ENCODE measurements at regions not wholly inside any gene's neighbourhood (a gene's known extent, or its start where the extent isn't known, plus 50 kb on each side); places are given as distances from the start of the nearest gene placed in this dataset.
"Not testable (repeated sequence)": the region's sequence is repeated elsewhere in the genome, so short reads cannot be mapped to it uniquely, and the experiment has no call there.

GRCh38 chr12:46965880-46966279, 113.5 kb upstream of the PCED1B start:
- WGBS, 2 donors = 59 to 63% methylated on average over 4 of the region's 4 CpGs
- no peaks in the 10 kb centered on the region for H3K9me3 ChIP-seq
- no peaks in the 10 kb centered on the region for H3K36me3 ChIP-seq
- DNase-seq = peak in 1 of 2 donors; percentile 36
- H3K4me3 ChIP-seq (replicated peaks in 1 of 3) = no peak overlapping the region
- H3K4me1 ChIP-seq = peaks cover 0 to 5% of the 10 kb centered on the region in 2 donors
- no peaks in the 10 kb centered on the region for H3K27me3 ChIP-seq
- intact Hi-C loops (cut with DNase I) = no loop called here
- H3K27ac ChIP-seq = no peak overlapping the region
- TF ChIP-seq CTCF (IDR thresholded peaks at IDR 0.05) = no peak
- TF ChIP-seq POLR2A (IDR thresholded peaks at IDR 0.05) = no peak

DNA sequence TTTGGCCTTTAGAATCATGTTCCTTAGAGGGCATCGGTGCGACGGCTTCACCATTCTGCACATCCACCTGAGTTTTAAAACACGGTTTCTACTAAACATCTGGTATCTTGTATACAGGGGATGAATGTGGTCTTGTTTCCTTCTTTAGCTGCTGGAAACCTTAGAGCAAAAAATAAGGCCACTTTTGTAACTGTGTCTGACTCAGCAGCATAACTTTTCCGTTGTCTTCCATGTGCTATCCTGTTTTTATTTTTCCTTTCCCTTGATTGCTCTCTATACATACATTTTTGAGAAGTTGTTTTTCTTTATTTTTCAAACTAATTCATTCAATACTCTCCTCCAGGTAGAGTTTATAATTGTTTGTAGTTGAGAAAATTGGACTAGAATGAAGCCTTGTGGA, 108.8 kb upstream of the PCED1B start:
- Histone ChIP-seq H3K27me3 (no peaks in the 10 kb centered on the region), H3K4me1 (no peaks in the 10 kb centered on the region), H3K27ac (no peak overlapping the region), H3K9me3 (no peaks in the 10 kb centered on the region), H3K4me3 (replicated peaks in 1 of 3) (no peak overlapping the region), H3K36me3 (no peaks in the 10 kb centered on the region)
- TF ChIP-seq POLR2A (IDR thresholded peaks at IDR 0.05) (no peak), CTCF (IDR thresholded peaks at IDR 0.05) (no peak)
- DNase-seq = no peak
- WGBS, 2 donors = 91 to 94% methylated on average over 5 of the region's 5 CpGs
- intact Hi-C loops (cut with DNase I) = no loop called here

GRCh38 chr12:46973937-46974336, 105.5 kb upstream of the PCED1B start:
- H3K27ac ChIP-seq; H3K27me3 ChIP-seq; H3K9me3 ChIP-seq; H3K4me3 ChIP-seq (replicated peaks in 1 of 3); H3K36me3 ChIP-seq; DNase-seq; intact Hi-C loops (cut with DNase I); H3K4me1 ChIP-seq: not testable (repeated sequence)
- 91 to 96% methylated on average over 3 of the region's 3 CpGs for WGBS, 2 donors

- 80 to 89% methylated on average over 1 of the region's 1 CpG for WGBS, 2 donors
Measured at GRCh38 chr12:46977871-46978375, 101.5 kb upstream of the PCED1B start.

GRCh38 chr12:46981622-46982021, 97.8 kb upstream of the PCED1B start:
- no peak for TF ChIP-seq CTCF (IDR thresholded peaks at IDR 0.05)
- no peak for TF ChIP-seq POLR2A (IDR thresholded peaks at IDR 0.05)
- DNase-seq = no peak
- Histone ChIP-seq H3K27me3 (no peaks in the 10 kb centered on the region), H3K4me3 (replicated peaks in 1 of 3) (no peak overlapping the region), H3K36me3 (no peaks in the 10 kb centered on the region), H3K4me1 (peaks cover 0 to 9% of the 10 kb centered on the region in 2 donors), H3K27ac (no peak overlapping the region), H3K9me3 (no peaks in the 10 kb centered on the region)
- 87 to 89% methylated on average over 3 of the region's 3 CpGs for whole genome bisulfite sequencing, 2 donors
- intact Hi-C loops (cut with DNase I) = no loop called here

More at GRCh38 chr12:46977871-46978375, 101.5 kb upstream of the PCED1B start:
- Histone ChIP-seq H3K27me3 (no peaks in the 10 kb centered on the region), H3K36me3 (no peaks in the 10 kb centered on the region), H3K4me1 (peaks cover 0 to under 1% of the 10 kb centered on the region in 2 donors), H3K27ac (no peak overlapping the region), H3K9me3 (no peaks in the 10 kb centered on the region), H3K4me3 (replicated peaks in 1 of 3) (no peak overlapping the region)
- no peak for DNase-seq
- TF ChIP-seq CTCF (IDR thresholded peaks at IDR 0.05) (no peak), POLR2A (IDR thresholded peaks at IDR 0.05) (no peak)
- intact Hi-C loops (cut with DNase I) = no loop called here

Measured in thyroid gland (tissue), 4 donors.